ENCODE measurements at regions not wholly inside any gene's neighbourhood (a gene's known extent, or its start where the extent isn't known, plus 50 kb on each side); places are given as distances from the start of the nearest gene placed in this dataset.

GRCh38 chr10:28801247-28801646 is 123.9 kb downstream of the BAMBI start:
- no peak for DNase-seq
- no peak for ATAC-seq
- no peaks in the 10 kb centered on the region for H3K4me1 ChIP-seq (ENCODE audit: control insufficient read depth, insufficient read depth, low read length)
- no peaks in the 10 kb centered on the region for H3K27me3 ChIP-seq (ENCODE audit: control insufficient read depth, insufficient read depth, low read length)
- H3K4me3 Mint-ChIP-seq = no peak overlapping the region
- no peaks in the 10 kb centered on the region for H3K4me1 Mint-ChIP-seq
- no peaks in the 10 kb centered on the region for H3K9me3 Mint-ChIP-seq
- no peak overlapping the region for H3K4me3 ChIP-seq (ENCODE audit: low read length)
- no peak overlapping the region for H3K27ac Mint-ChIP-seq
- H3K36me3 ChIP-seq (ENCODE audit: control insufficient read depth, insufficient read depth, low read length) = no peaks in the 10 kb centered on the region
- no peaks in the 10 kb centered on the region for H3K9me3 ChIP-seq (ENCODE audit: control insufficient read depth, insufficient read depth, low read length)
- no peak for TF ChIP-seq CTCF (IDR thresholded peaks at IDR 0.05)
- H3K27me3 Mint-ChIP-seq (ENCODE audit: low read depth in 2 of 2) = peaks cover 0 to 26% of the 10 kb centered on the region in 2 donors
- no peaks in the 10 kb centered on the region for H3K36me3 Mint-ChIP-seq
- whole genome bisulfite sequencing (ENCODE audit: insufficient coverage) = 95% methylated on average over 5 of the region's 5 CpGs
- no peak overlapping the region for H3K27ac ChIP-seq (ENCODE audit: low read length)
- intact Hi-C loops (cut with micrococcal nuclease) = no loop called here

DNA sequence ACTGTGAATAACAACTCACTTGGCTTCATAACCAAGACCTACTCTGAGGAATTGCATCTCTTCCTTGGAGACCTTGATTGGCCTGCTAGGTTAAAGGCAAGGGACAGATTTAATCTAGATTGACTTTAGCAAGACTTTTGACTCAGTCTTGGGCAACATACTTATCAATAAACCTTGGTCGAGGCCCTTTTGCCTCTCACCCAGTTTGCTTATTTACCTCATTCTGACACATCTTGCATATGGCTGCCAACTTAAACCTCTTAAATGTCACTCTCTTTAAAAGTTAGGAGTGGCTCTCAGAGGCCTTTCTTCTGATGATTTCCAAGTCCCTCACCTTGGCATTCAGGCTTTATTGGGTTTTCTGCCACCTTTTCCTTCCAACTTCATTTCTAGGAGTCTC is 124.5 kb downstream of the BAMBI start:
- Histone ChIP-seq H3K9me3 (ENCODE audit: control insufficient read depth, insufficient read depth, low read length) (no peaks in the 10 kb centered on the region), H3K4me1 (ENCODE audit: control insufficient read depth, insufficient read depth, low read length) (no peaks in the 10 kb centered on the region), H3K27ac (ENCODE audit: low read length) (no peak overlapping the region), H3K4me3 (ENCODE audit: low read length) (no peak overlapping the region), H3K36me3 (ENCODE audit: control insufficient read depth, insufficient read depth, low read length) (no peaks in the 10 kb centered on the region), H3K27me3 (ENCODE audit: control insufficient read depth, insufficient read depth, low read length) (no peaks in the 10 kb centered on the region)
- DNase-seq (no peak), ATAC-seq (no peak)
- Mint-ChIP-seq H3K27me3 (ENCODE audit: low read depth in 2 of 2) (peaks cover 0 to 32% of the 10 kb centered on the region in 2 donors), H3K27ac (no peak overlapping the region), H3K4me3 (no peak overlapping the region), H3K4me1 (no peaks in the 10 kb centered on the region), H3K36me3 (no peaks in the 10 kb centered on the region), H3K9me3 (no peaks in the 10 kb centered on the region)
- intact Hi-C loops (cut with micrococcal nuclease) = no loop called here
- no peak for TF ChIP-seq CTCF (IDR thresholded peaks at IDR 0.05)
- 100% methylated on average over 1 of the region's 1 CpG for WGBS (ENCODE audit: insufficient coverage)

DNA sequence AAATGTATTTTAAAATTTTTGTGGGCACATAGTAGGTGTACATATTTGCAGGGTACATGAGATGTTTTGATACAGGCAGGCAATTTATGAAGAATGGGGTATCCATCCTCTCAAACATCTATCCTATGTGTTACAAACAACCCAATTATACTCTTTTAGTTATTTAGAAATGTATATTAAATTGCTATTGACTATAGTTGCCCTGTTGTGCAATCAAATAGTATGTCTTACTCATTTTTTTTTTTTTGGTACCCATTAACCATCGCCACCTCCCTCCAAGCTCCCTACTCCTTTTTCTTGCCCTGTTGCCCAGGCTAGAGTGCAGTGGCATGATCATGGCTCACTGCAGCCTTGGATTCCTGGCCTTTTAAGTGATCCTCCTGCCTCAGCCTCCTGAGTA is 128.1 kb downstream of the BAMBI start:
- Mint-ChIP-seq H3K27me3 (ENCODE audit: low read depth in 2 of 2) (peaks cover 10 to 22% of the 10 kb centered on the region in 2 donors), H3K36me3 (no peaks in the 10 kb centered on the region), H3K9me3 (no peaks in the 10 kb centered on the region), H3K4me1 (peaks cover 0 to 5% of the 10 kb centered on the region in 2 donors), H3K4me3 (no peak overlapping the region), H3K27ac (no peak overlapping the region)
- no peaks in the 10 kb centered on the region for H3K4me1 ChIP-seq (ENCODE audit: control insufficient read depth, insufficient read depth, low read length)
- no peak overlapping the region for H3K27ac ChIP-seq (ENCODE audit: low read length)
- H3K27me3 ChIP-seq (ENCODE audit: control insufficient read depth, insufficient read depth, low read length) = no peaks in the 10 kb centered on the region
- no peak for ATAC-seq
- intact Hi-C loops (cut with micrococcal nuclease) = no loop called here
- H3K4me3 ChIP-seq (ENCODE audit: low read length) = no peak overlapping the region
- WGBS (ENCODE audit: insufficient coverage) = 86% methylated on average over 1 of the region's 1 CpG
- DNase-seq = no peak
- TF ChIP-seq CTCF (IDR thresholded peaks at IDR 0.05) = no peak
- H3K9me3 ChIP-seq (ENCODE audit: control insufficient read depth, insufficient read depth, low read length) = no peaks in the 10 kb centered on the region
- H3K36me3 ChIP-seq (ENCODE audit: control insufficient read depth, insufficient read depth, low read length) = no peaks in the 10 kb centered on the region

GRCh38 chr10:28806488-28806941 is 129.2 kb downstream of the BAMBI start:
- no peaks in the 10 kb centered on the region for H3K9me3 ChIP-seq (ENCODE audit: control insufficient read depth, insufficient read depth, low read length)
- WGBS (ENCODE audit: insufficient coverage) = 63% methylated on average over 2 of the region's 5 CpGs
- Mint-ChIP-seq H3K4me3 (no peak overlapping the region), H3K27me3 (ENCODE audit: low read depth in 2 of 2) (peaks cover 10 to 22% of the 10 kb centered on the region in 2 donors), H3K4me1 (peaks cover 0 to 5% of the 10 kb centered on the region in 2 donors), H3K27ac (no peak overlapping the region), H3K36me3 (no peaks in the 10 kb centered on the region), H3K9me3 (no peaks in the 10 kb centered on the region)
- H3K4me1 ChIP-seq (ENCODE audit: control insufficient read depth, insufficient read depth, low read length) = no peaks in the 10 kb centered on the region
- no peak overlapping the region for H3K27ac ChIP-seq (ENCODE audit: low read length)
- H3K36me3 ChIP-seq (ENCODE audit: control insufficient read depth, insufficient read depth, low read length) = no peaks in the 10 kb centered on the region
- H3K27me3 ChIP-seq (ENCODE audit: control insufficient read depth, insufficient read depth, low read length) = no peaks in the 10 kb centered on the region
- intact Hi-C loops (cut with micrococcal nuclease) = no loop called here
- no peak overlapping the region for H3K4me3 ChIP-seq (ENCODE audit: low read length)
- ATAC-seq = no peak
- no peak for DNase-seq
- no peak for TF ChIP-seq CTCF (IDR thresholded peaks at IDR 0.05)

Data from natural killer cell (primary cell).